ENCODE measurements at regions not wholly inside any gene's neighbourhood (a gene's known extent, or its start where the extent isn't known, plus 50 kb on each side); places are given as distances from the start of the nearest gene placed in this dataset.

DNA sequence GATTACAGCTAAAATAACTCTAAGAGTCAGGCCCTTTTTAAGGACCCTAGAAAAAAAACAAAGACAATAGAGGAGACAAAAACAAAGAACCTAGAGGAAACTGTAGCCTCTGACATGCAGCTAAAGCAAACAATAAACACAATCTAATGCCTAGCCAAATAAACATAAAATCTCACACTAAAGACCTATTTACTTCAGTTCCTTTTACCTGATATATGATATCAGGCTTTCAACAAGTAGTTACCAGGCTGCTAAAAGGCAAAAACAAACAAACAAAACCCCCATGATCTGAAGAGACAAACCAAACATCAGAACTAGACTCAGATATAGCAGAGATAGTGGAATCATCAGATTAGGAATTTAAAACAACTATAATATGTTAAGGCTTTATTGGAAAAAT lies 226.5 kb upstream of the POU5F2 start:
- no peak overlapping the region for H3K4me2 ChIP-seq (ENCODE audit: low read length)
- no peaks in the 10 kb centered on the region for H3K79me2 ChIP-seq (ENCODE audit: low read length)

DNA sequence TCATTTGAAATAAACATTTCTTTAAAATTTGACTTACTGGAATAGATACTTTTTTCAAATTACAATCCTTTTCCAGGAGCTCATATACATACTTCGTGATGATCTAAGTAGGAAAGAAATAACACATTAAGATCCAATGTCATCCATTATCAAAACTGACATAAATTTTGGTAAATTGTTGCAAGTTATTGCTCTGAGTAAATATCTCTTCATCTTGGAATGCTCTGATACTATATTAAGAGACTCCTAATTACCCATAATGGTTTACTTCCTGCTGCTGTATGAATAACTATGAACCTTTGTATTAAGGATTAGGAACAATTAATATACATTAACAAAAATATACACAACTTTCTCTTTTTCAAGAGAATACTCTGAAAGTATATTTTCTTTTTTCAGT lies 223.0 kb upstream of the POU5F2 start:
- no peak overlapping the region for H3K9ac ChIP-seq (ENCODE audit: low read length)
- H2AFZ ChIP-seq (ENCODE audit: low read depth, low read length) = no peak overlapping the region
- H3K79me2 ChIP-seq (ENCODE audit: low read length) = no peaks in the 10 kb centered on the region
- no peaks in the 10 kb centered on the region for H3K36me3 ChIP-seq (replicated peaks; ENCODE audit: low read depth, low read length)
- no peak overlapping the region for H3K27ac ChIP-seq (ENCODE audit: low read length)
- H3K4me2 ChIP-seq (ENCODE audit: low read length) = no peak overlapping the region
- H3K4me3 ChIP-seq (ENCODE audit: low read length) = no peak overlapping the region
- H4K20me1 ChIP-seq (ENCODE audit: insufficient read depth, low read length) = no peaks in the 10 kb centered on the region
- TF ChIP-seq, protein P1, sequence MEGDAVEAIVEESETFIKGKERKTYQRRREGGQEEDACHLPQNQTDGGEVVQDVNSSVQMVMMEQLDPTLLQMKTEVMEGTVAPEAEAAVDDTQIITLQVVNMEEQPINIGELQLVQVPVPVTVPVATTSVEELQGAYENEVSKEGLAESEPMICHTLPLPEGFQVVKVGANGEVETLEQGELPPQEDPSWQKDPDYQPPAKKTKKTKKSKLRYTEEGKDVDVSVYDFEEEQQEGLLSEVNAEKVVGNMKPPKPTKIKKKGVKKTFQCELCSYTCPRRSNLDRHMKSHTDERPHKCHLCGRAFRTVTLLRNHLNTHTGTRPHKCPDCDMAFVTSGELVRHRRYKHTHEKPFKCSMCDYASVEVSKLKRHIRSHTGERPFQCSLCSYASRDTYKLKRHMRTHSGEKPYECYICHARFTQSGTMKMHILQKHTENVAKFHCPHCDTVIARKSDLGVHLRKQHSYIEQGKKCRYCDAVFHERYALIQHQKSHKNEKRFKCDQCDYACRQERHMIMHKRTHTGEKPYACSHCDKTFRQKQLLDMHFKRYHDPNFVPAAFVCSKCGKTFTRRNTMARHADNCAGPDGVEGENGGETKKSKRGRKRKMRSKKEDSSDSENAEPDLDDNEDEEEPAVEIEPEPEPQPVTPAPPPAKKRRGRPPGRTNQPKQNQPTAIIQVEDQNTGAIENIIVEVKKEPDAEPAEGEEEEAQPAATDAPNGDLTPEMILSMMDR (IDR thresholded peaks at IDR 0.05; ENCODE audit: low read depth, low read length) = no peak
- TF ChIP-seq EZH2phosphoT487 (IDR thresholded peaks at IDR 0.05; ENCODE audit: low read depth) = no peak
- H3K9me3 ChIP-seq (ENCODE audit: insufficient read depth, low read length) = no peaks in the 10 kb centered on the region
- H3K27me3 ChIP-seq (ENCODE audit: low read depth, low read length) = no peaks in the 10 kb centered on the region
- no peaks in the 10 kb centered on the region for H3K4me1 ChIP-seq (ENCODE audit: low read length)

More for the DNA sequence above, 226.5 kb upstream of the POU5F2 start:
- no peaks in the 10 kb centered on the region for H3K4me1 ChIP-seq (ENCODE audit: low read length)
- TF ChIP-seq, protein P1 (IDR thresholded peaks at IDR 0.05; ENCODE audit: low read depth, low read length) = no peak
- TF ChIP-seq EZH2phosphoT487 (IDR thresholded peaks at IDR 0.05; ENCODE audit: low read depth) = no peak
- H3K27ac ChIP-seq (ENCODE audit: low read length) = no peak overlapping the region
- no peak overlapping the region for H3K4me3 ChIP-seq (ENCODE audit: low read length)
- no peaks in the 10 kb centered on the region for H3K36me3 ChIP-seq (replicated peaks; ENCODE audit: low read depth, low read length)
- no peaks in the 10 kb centered on the region for H3K9me3 ChIP-seq (ENCODE audit: insufficient read depth, low read length)
- H3K27me3 ChIP-seq (ENCODE audit: low read depth, low read length) = no peaks in the 10 kb centered on the region
- H2AFZ ChIP-seq (ENCODE audit: low read depth, low read length) = no peak overlapping the region
- H3K9ac ChIP-seq (ENCODE audit: low read length) = no peak overlapping the region
- H4K20me1 ChIP-seq (ENCODE audit: insufficient read depth, low read length) = no peaks in the 10 kb centered on the region

DNA sequence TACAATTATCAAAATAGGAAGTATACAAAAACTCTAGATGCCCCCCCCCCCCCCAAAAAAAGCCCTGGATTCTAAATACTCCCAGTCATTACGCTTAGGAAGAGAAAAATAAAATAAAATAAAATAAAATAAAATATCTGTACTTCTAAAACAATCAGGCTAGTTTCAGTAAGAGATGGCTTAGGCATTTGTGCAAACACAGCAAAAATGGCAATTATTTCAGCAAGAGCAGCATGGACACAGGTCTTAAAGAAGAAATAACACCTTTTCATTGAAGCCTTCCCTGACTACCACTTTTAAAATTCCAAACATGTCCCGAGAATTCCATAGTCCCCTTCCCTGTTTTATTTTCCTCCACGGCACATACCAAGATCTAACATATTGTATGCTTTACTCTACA lies 218.6 kb upstream of the POU5F2 start:
- TF ChIP-seq EZH2phosphoT487 (IDR thresholded peaks at IDR 0.05; ENCODE audit: low read depth) = no peak
- TF ChIP-seq, protein P1 (IDR thresholded peaks at IDR 0.05; ENCODE audit: low read depth, low read length) = no peak

DNA sequence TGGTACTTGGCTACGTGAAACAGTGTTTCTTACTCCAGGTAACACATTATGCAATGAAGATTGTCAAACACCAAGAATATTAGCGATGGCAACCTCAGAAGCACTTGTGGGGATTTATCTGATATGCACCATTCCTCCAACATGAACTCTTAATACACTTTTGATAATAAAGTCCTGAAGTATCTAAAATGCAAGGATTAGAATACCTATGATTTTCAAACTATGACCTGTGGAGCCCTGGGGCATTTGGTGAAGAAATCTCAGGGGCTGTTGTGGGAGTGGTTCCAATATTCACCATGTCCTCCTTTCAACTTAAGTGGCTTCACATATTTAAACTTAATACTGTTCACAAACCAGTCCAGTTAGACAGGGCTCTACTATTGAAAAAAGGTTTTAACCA lies 214.6 kb upstream of the POU5F2 start:
- TF ChIP-seq, protein P1 (IDR thresholded peaks at IDR 0.05; ENCODE audit: low read depth, low read length) = no peak
- TF ChIP-seq EZH2phosphoT487 (IDR thresholded peaks at IDR 0.05; ENCODE audit: low read depth) = no peak
- no peak overlapping the region for H3K4me2 ChIP-seq (ENCODE audit: low read length)
- H3K27ac ChIP-seq (ENCODE audit: low read length) = no peak overlapping the region
- H4K20me1 ChIP-seq (ENCODE audit: insufficient read depth, low read length) = no peaks in the 10 kb centered on the region
- H3K4me1 ChIP-seq (ENCODE audit: low read length) = no peaks in the 10 kb centered on the region
- H2AFZ ChIP-seq (ENCODE audit: low read depth, low read length) = no peak overlapping the region
- no peaks in the 10 kb centered on the region for H3K27me3 ChIP-seq (ENCODE audit: low read depth, low read length)
- no peak overlapping the region for H3K4me3 ChIP-seq (ENCODE audit: low read length)
- no peak overlapping the region for H3K9ac ChIP-seq (ENCODE audit: low read length)
- no peaks in the 10 kb centered on the region for H3K36me3 ChIP-seq (replicated peaks; ENCODE audit: low read depth, low read length)
- H3K9me3 ChIP-seq (ENCODE audit: insufficient read depth, low read length) = no peaks in the 10 kb centered on the region
- no peaks in the 10 kb centered on the region for H3K79me2 ChIP-seq (ENCODE audit: low read length)

More for the DNA sequence above, 218.6 kb upstream of the POU5F2 start:
- H3K9me3 ChIP-seq (ENCODE audit: insufficient read depth, low read length) = no peaks in the 10 kb centered on the region
- H3K4me1 ChIP-seq (ENCODE audit: low read length) = no peaks in the 10 kb centered on the region
- no peak overlapping the region for H3K4me2 ChIP-seq (ENCODE audit: low read length)
- no peaks in the 10 kb centered on the region for H3K36me3 ChIP-seq (replicated peaks; ENCODE audit: low read depth, low read length)
- H4K20me1 ChIP-seq (ENCODE audit: insufficient read depth, low read length) = no peaks in the 10 kb centered on the region
- no peak overlapping the region for H3K27ac ChIP-seq (ENCODE audit: low read length)
- H3K9ac ChIP-seq (ENCODE audit: low read length) = no peak overlapping the region
- no peak overlapping the region for H2AFZ ChIP-seq (ENCODE audit: low read depth, low read length)
- H3K27me3 ChIP-seq (ENCODE audit: low read depth, low read length) = no peaks in the 10 kb centered on the region
- H3K79me2 ChIP-seq (ENCODE audit: low read length) = no peaks in the 10 kb centered on the region
- H3K4me3 ChIP-seq (ENCODE audit: low read length) = no peak overlapping the region
